Body of pancreas (tissue), 4 donors: ENCODE measurements at regions not wholly inside any gene's neighbourhood (a gene's known extent, or its start where the extent isn't known, plus 50 kb on each side); places are given as distances from the start of the nearest gene placed in this dataset.

ENCODE experiments used
- ATAC-seq: fragments of 150-250 bp; one replicate; pipeline ENCODE4 v1.9.1; 2016
- DNase-seq, 4 donors: peaks; one replicate each; pipeline ENCODE4 v3.0.0-alpha.2; 2019
- H3K27ac ChIP-seq, 4 donors: fragments of 200-600 bp; sonication (generic); 1 replicate in 3 of 4; 2 replicates in 1 of 4; pipeline versions ENCODE4 v1.5.1 to v1.6.1; 2016 to 2019; ENCODE audit warnings: mild to moderate bottlenecking in 1 of 4, mixed read lengths in 1 of 4, moderate library complexity in 1 of 4
- H3K27me3 ChIP-seq, 2 donors: fragments of 200-600 bp; sonication (generic); one replicate each; pipeline ENCODE4 v1.6.0; 2016; ENCODE audit warnings: mild to moderate bottlenecking in 1 of 2
- H3K36me3 ChIP-seq, 2 donors: fragments of 200-600 bp; sonication (generic); replicated peaks in 1 of 2; 2 replicates each; pipeline ENCODE4 v1.5.1; 2016; ENCODE audit warnings: low read depth in 2 of 2; ENCODE audit not compliant: insufficient read depth in 1 of 2
- H3K4me1 ChIP-seq: fragments of 200-600 bp; sonication (generic); one replicate; pipeline ENCODE4 v1.6.0; 2016
- H3K4me3 ChIP-seq, 2 donors: fragments of 200-600 bp; sonication (generic); 1 replicate in 1 of 2; 2 replicates in 1 of 2; pipeline ENCODE4 v1.5.1; 2016 to 2019
- H3K9me3 ChIP-seq, 3 donors: fragments of 200-600 bp; sonication (generic); 1 replicate in 2 of 3; 2 replicates in 1 of 3; pipeline ENCODE4 v1.5.1; 2016
- CTCF ChIP-seq, 7 experiments: fragments of 450-650 bp in 4 of 7; fragments of 200-600 bp in 3 of 7; sonication (generic) in 3 of 7; IDR thresholded peaks; one replicate each; pipeline ENCODE4 v1.5.1; 2016 to 2019; ENCODE audit warnings: antibody characterized with exemption in 7 of 7
- POLR2A ChIP-seq, 3 donors: fragments of 450-650 bp; IDR thresholded peaks; one replicate each; pipeline ENCODE4 v1.6.1; 2016; ENCODE audit warnings: antibody characterized with exemption in 3 of 3, mild to moderate bottlenecking in 2 of 3
- WGBS, 2 donors: methylation state at CpG; one replicate each; pipeline ENCODE4 v1.1.5; 2017; 5-methylcytosine and 5-hydroxymethylcytosine counted together
- intact Hi-C: fragments of 100-400 bp; cut with DNase I; formaldehyde crosslinking; loops from one replicate; pipeline ENCODE4 v1.15.1; 2023

GRCh38 chrX:45888518-45888917, 656.7 kb downstream of the ZNF674 start:
- peak in 2 of 4 donors; percentile 3 to 16 for DNase-seq
- intact Hi-C loops: no loop called here
- Histone ChIP-seq H3K4me1 (no peaks in the 10 kb centered on the region), H3K27me3 (no peaks in the 10 kb centered on the region), H3K27ac (no peak overlapping the region), H3K4me3 (no peak overlapping the region), H3K36me3 (no peaks in the 10 kb centered on the region), H3K9me3 (no peaks in the 10 kb centered on the region)
- no peak for ATAC-seq
- no peak for TF ChIP-seq CTCF (IDR thresholded peaks at IDR 0.05)
- no peak for TF ChIP-seq POLR2A (IDR thresholded peaks at IDR 0.05)

- Histone ChIP-seq H3K4me1 (no peaks in the 10 kb centered on the region), H3K9me3 (no peaks in the 10 kb centered on the region), H3K4me3 (no peak overlapping the region), H3K36me3 (no peaks in the 10 kb centered on the region), H3K27me3 (no peaks in the 10 kb centered on the region), H3K27ac (no peak overlapping the region)
- intact Hi-C loops: no loop called here
- no peak for DNase-seq
- 84 to 85% methylated on average over 2 of the region's 2 CpGs for WGBS, 2 donors
- ATAC-seq: no peak
- TF ChIP-seq POLR2A (IDR thresholded peaks at IDR 0.05) (no peak), CTCF (IDR thresholded peaks at IDR 0.05) (no peak)
These were observed 659.3 kb downstream of the ZNF674 start for GRCh38 chrX:45885931-45886330.

GRCh38 chrX:45879512-45879911, 665.7 kb downstream of the ZNF674 start:
- no peak for TF ChIP-seq POLR2A (IDR thresholded peaks at IDR 0.05)
- TF ChIP-seq CTCF (IDR thresholded peaks at IDR 0.05): no peak
- H3K9me3 ChIP-seq: no peaks in the 10 kb centered on the region
- H3K36me3 ChIP-seq: no peaks in the 10 kb centered on the region
- intact Hi-C loops: no loop called here
- H3K4me1 ChIP-seq: no peaks in the 10 kb centered on the region
- 59 to 65% methylated on average over 3 of the region's 3 CpGs for WGBS, 2 donors
- H3K27me3 ChIP-seq: no peaks in the 10 kb centered on the region
- ATAC-seq (no peak), DNase-seq (no peak)
- no peak overlapping the region for H3K27ac ChIP-seq
- no peak overlapping the region for H3K4me3 ChIP-seq

- no peak for TF ChIP-seq POLR2A (IDR thresholded peaks at IDR 0.05)
- no peak for TF ChIP-seq CTCF (IDR thresholded peaks at IDR 0.05)
- no peaks in the 10 kb centered on the region for H3K4me1 ChIP-seq
These were observed 669.0 kb downstream of the ZNF674 start for GRCh38 chrX:45876206-45876605.

GRCh38 chrX:45873781-45874180, 671.4 kb downstream of the ZNF674 start:
- intact Hi-C loops: no loop called here
- Histone ChIP-seq H3K9me3 (no peaks in the 10 kb centered on the region), H3K4me3 (no peak overlapping the region), H3K36me3 (no peaks in the 10 kb centered on the region), H3K27ac (no peak overlapping the region), H3K27me3 (no peaks in the 10 kb centered on the region), H3K4me1 (no peaks in the 10 kb centered on the region)
- TF ChIP-seq CTCF (IDR thresholded peaks at IDR 0.05) (no peak), POLR2A (IDR thresholded peaks at IDR 0.05) (no peak)
- ATAC-seq (no peak), DNase-seq (no peak)
- WGBS, 2 donors: 38 to 40% methylated on average over 2 to 3 of the region's 3 CpGs

More at GRCh38 chrX:45876206-45876605, 669.0 kb downstream of the ZNF674 start:
- Histone ChIP-seq H3K27me3 (no peaks in the 10 kb centered on the region), H3K9me3 (no peaks in the 10 kb centered on the region), H3K36me3 (no peaks in the 10 kb centered on the region), H3K27ac (no peak overlapping the region), H3K4me3 (no peak overlapping the region)
- ATAC-seq (no peak), DNase-seq (no peak)
- WGBS, 2 donors: 78 to 92% methylated on average over 2 to 4 of the region's 4 CpGs
- intact Hi-C loops: no loop called here
